Parathyroid adenoma (tissue), 2 donors: ENCODE measurements at regions not wholly inside any gene's neighbourhood (a gene's known extent, or its start where the extent isn't known, plus 50 kb on each side); places are given as distances from the start of the nearest gene placed in this dataset.
A peak's percentile ranks its signal among the peaks of the same experiment; 100 is the strongest.

ENCODE experiments used
- H2AFZ ChIP-seq: fragments of 300-600 bp; sonication (generic); one replicate; pipeline ENCODE4 v1.7.0; 2017; ENCODE audit warnings: antibody characterized with exemption, mild to moderate bottlenecking
- H3K27ac ChIP-seq: fragments of 300-600 bp; sonication (generic); one replicate; pipeline ENCODE4 v1.7.0; 2017
- H3K27me3 ChIP-seq: fragments of 300-600 bp; sonication (generic); one replicate; pipeline ENCODE4 v1.7.0; 2017; ENCODE audit warnings: low read length; ENCODE audit not compliant: control insufficient read depth, insufficient read depth
- H3K36me3 ChIP-seq: fragments of 300-600 bp; sonication (generic); one replicate; pipeline ENCODE4 v1.7.0; 2017; ENCODE audit warnings: low read length; ENCODE audit not compliant: control insufficient read depth, insufficient read depth
- H3K4me1 ChIP-seq: fragments of 300-600 bp; sonication (generic); one replicate; pipeline ENCODE4 v1.7.0; 2017; ENCODE audit warnings: control low read depth
- H3K4me2 ChIP-seq: fragments of 300-600 bp; sonication (generic); one replicate; pipeline ENCODE4 v1.7.0; 2017; ENCODE audit warnings: low read length
- H3K4me3 ChIP-seq: fragments of 300-600 bp; sonication (generic); one replicate; pipeline ENCODE4 v1.7.0; 2017; ENCODE audit warnings: low read depth, low read length
- H3K79me2 ChIP-seq: fragments of 300-600 bp; sonication (generic); one replicate; pipeline ENCODE4 v1.7.0; 2017; ENCODE audit warnings: control low read depth
- H3K9ac ChIP-seq: fragments of 300-600 bp; sonication (generic); one replicate; pipeline ENCODE4 v1.7.0; 2017; ENCODE audit warnings: mild to moderate bottlenecking
- H3K9me3 ChIP-seq: fragments of 300-600 bp; sonication (generic); one replicate; pipeline ENCODE4 v1.7.0; 2017; ENCODE audit warnings: low read length; ENCODE audit not compliant: control insufficient read depth
- TF ChIP-seq, protein P1 (sequence below): fragments of 300-600 bp; sonication (generic); IDR thresholded peaks from one replicate; pipeline ENCODE4 v1.7.0; 2017; ENCODE audit warnings: antibody characterized with exemption, mild to moderate bottlenecking
- donor health status: primary hyperparathyroidism.

GRCh38 chr2:204065566-204065965 lies 129.0 kb downstream of the ICOS start:
- no peaks in the 10 kb centered on the region for H3K79me2 ChIP-seq
- no peaks in the 10 kb centered on the region for H3K9me3 ChIP-seq
- H3K36me3 ChIP-seq: no peaks in the 10 kb centered on the region
- H2AFZ ChIP-seq: no peak overlapping the region
- H3K9ac ChIP-seq: no peak overlapping the region
- H3K4me1 ChIP-seq: no peaks in the 10 kb centered on the region
- TF ChIP-seq, protein P1, sequence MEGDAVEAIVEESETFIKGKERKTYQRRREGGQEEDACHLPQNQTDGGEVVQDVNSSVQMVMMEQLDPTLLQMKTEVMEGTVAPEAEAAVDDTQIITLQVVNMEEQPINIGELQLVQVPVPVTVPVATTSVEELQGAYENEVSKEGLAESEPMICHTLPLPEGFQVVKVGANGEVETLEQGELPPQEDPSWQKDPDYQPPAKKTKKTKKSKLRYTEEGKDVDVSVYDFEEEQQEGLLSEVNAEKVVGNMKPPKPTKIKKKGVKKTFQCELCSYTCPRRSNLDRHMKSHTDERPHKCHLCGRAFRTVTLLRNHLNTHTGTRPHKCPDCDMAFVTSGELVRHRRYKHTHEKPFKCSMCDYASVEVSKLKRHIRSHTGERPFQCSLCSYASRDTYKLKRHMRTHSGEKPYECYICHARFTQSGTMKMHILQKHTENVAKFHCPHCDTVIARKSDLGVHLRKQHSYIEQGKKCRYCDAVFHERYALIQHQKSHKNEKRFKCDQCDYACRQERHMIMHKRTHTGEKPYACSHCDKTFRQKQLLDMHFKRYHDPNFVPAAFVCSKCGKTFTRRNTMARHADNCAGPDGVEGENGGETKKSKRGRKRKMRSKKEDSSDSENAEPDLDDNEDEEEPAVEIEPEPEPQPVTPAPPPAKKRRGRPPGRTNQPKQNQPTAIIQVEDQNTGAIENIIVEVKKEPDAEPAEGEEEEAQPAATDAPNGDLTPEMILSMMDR: no peak
- no peak overlapping the region for H3K27ac ChIP-seq
- no peak overlapping the region for H3K4me2 ChIP-seq
- H3K4me3 ChIP-seq: no peak overlapping the region
- no peaks in the 10 kb centered on the region for H3K27me3 ChIP-seq

- H3K4me3 ChIP-seq: no peak overlapping the region
- no peak overlapping the region for H2AFZ ChIP-seq
- H3K27ac ChIP-seq: no peak overlapping the region
- no peaks in the 10 kb centered on the region for H3K9me3 ChIP-seq
- no peaks in the 10 kb centered on the region for H3K79me2 ChIP-seq
- H3K9ac ChIP-seq: no peak overlapping the region
- H3K4me1 ChIP-seq: no peaks in the 10 kb centered on the region
- TF ChIP-seq, protein P1: no peak
- H3K4me2 ChIP-seq: no peak overlapping the region
- no peaks in the 10 kb centered on the region for H3K36me3 ChIP-seq
- no peaks in the 10 kb centered on the region for H3K27me3 ChIP-seq
Measured at GRCh38 chr2:204066051-204066450, 129.5 kb downstream of the ICOS start.

DNA sequence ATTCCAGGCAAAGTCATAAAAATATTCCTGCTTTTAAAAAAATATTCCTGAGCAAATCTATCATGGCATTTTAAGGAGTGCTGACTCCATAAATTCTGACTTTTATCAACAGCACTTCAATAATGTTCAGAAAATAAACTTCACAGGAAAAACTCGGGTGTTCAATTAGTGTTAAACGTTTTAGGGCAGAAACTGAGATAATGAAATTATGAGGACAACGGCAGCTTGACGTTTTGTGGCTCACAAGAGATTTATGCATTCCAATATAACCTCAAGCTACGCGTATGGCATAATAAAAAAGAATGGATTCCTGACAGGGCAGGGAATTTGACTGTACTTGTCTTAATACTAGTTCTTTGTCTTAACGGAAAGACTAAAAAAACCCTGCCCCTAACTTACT lies 133.2 kb downstream of the ICOS start:
- no peak overlapping the region for H3K4me3 ChIP-seq
- H3K4me2 ChIP-seq: peak overlapping the region; percentile 41
- H3K9ac ChIP-seq: no peak overlapping the region
- no peaks in the 10 kb centered on the region for H3K27me3 ChIP-seq
- H3K27ac ChIP-seq: no peak overlapping the region
- TF ChIP-seq, protein P1: no peak
- no peaks in the 10 kb centered on the region for H3K36me3 ChIP-seq
- H3K9me3 ChIP-seq: no peaks in the 10 kb centered on the region
- no peaks in the 10 kb centered on the region for H3K79me2 ChIP-seq
- no peaks in the 10 kb centered on the region for H3K4me1 ChIP-seq
- H2AFZ ChIP-seq: no peak overlapping the region

GRCh38 chr2:204072443-204073324 lies 136.1 kb downstream of the ICOS start:
- H3K79me2 ChIP-seq: no peaks in the 10 kb centered on the region
- no peak overlapping the region for H2AFZ ChIP-seq
- no peaks in the 10 kb centered on the region for H3K9me3 ChIP-seq
- H3K4me3 ChIP-seq: no peak overlapping the region
- no peak overlapping the region for H3K27ac ChIP-seq
- no peaks in the 10 kb centered on the region for H3K27me3 ChIP-seq
- no peak overlapping the region for H3K9ac ChIP-seq
- no peak overlapping the region for H3K4me2 ChIP-seq
- H3K36me3 ChIP-seq: no peaks in the 10 kb centered on the region
- TF ChIP-seq, protein P1: peak; percentile 38
- no peaks in the 10 kb centered on the region for H3K4me1 ChIP-seq

DNA sequence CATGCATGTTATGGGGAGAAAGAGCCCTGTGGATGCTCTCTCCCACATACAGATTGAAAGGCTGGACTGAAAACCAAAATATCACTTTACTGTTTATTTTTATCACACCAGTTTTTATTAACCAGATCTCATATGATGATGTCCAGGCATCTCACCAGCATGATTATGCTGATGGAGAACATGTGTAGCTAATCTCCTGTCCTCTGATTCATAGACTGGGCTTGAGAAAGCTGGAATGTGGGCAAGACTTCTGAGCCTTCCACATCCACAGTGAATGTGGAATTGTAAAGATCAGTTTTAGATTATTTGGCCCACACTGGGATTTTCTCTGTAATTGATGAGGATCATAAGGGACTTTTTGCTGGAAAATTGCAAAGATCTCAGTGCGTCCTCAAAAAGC lies 137.9 kb downstream of the ICOS start:
- Histone ChIP-seq H3K9ac (no peak overlapping the region), H3K27me3 (no peaks in the 10 kb centered on the region), H3K27ac (no peak overlapping the region), H3K9me3 (no peaks in the 10 kb centered on the region), H3K4me3 (no peak overlapping the region), H2AFZ (no peak overlapping the region), H3K79me2 (no peaks in the 10 kb centered on the region), H3K36me3 (no peaks in the 10 kb centered on the region), H3K4me1 (no peaks in the 10 kb centered on the region), H3K4me2 (no peak overlapping the region)
- TF ChIP-seq, protein P1: no peak
